Mammary epithelial cell (primary cell): ENCODE measurements at regions not wholly inside any gene's neighbourhood (a gene's known extent, or its start where the extent isn't known, plus 50 kb on each side); places are given as distances from the start of the nearest gene placed in this dataset.

Experiments
- EZH2 ChIP-seq: IDR thresholded peaks from 2 replicates; pipeline ENCODE4 v1.6.1; 2012; ENCODE audit warnings: low read length, inconsistent platforms, borderline replicate concordance
- TF ChIP-seq, protein P1 (sequence below), 2 donors: IDR thresholded peaks in 1 of 2; conservative IDR thresholded peaks in 1 of 2; 2 replicates each; pipeline ENCODE4 v1.5.1; 2011 to 2012; ENCODE audit warnings: inconsistent platforms in 2 of 2, low read length in 2 of 2, mild to moderate bottlenecking in 2 of 2, control low read depth in 1 of 2, low read depth in 1 of 2; ENCODE audit not compliant: insufficient read depth in 1 of 2; ENCODE audit errors: extremely low read depth in 1 of 2

DNA sequence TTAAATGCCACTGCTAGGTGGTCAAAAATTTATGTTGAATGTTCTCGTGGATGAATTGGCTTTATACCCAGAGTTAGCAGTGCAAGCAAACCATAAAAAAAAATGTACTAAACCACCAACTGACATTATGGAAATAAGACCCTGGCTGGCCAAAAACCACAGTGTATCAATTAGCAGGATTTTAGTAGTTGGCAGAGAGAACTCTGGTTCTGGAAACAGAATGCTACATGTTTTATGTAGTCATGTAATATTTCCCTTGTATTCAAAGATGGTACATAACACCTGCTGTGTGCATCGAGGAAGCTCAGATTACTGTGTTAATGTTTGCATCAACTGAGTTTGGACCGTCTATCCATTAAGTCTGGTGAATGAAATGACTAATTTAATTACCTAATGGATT is 618.5 kb downstream of the CCSER2 start:
- TF ChIP-seq EZH2, result no peak
- TF ChIP-seq, protein P1, sequence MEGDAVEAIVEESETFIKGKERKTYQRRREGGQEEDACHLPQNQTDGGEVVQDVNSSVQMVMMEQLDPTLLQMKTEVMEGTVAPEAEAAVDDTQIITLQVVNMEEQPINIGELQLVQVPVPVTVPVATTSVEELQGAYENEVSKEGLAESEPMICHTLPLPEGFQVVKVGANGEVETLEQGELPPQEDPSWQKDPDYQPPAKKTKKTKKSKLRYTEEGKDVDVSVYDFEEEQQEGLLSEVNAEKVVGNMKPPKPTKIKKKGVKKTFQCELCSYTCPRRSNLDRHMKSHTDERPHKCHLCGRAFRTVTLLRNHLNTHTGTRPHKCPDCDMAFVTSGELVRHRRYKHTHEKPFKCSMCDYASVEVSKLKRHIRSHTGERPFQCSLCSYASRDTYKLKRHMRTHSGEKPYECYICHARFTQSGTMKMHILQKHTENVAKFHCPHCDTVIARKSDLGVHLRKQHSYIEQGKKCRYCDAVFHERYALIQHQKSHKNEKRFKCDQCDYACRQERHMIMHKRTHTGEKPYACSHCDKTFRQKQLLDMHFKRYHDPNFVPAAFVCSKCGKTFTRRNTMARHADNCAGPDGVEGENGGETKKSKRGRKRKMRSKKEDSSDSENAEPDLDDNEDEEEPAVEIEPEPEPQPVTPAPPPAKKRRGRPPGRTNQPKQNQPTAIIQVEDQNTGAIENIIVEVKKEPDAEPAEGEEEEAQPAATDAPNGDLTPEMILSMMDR (conservative IDR thresholded peaks at IDR 0.05 in 1 of 2, IDR thresholded peaks at IDR 0.05 in 1 of 2; ENCODE audit: extremely low read depth in 1 of 2, insufficient read depth in 1 of 2, low read depth in 1 of 2, low read length in 2 of 2), result no peak
